Tibial nerve (tissue), 4 donors: ENCODE measurements at regions not wholly inside any gene's neighbourhood (a gene's known extent, or its start where the extent isn't known, plus 50 kb on each side); places are given as distances from the start of the nearest gene placed in this dataset.

ENCODE experiments used
- DNase-seq, 2 donors: peaks; one replicate each; pipeline ENCODE4 v3.0.0-alpha.2; 2019; ENCODE audit warnings: low spot score in 2 of 2
- H3K27ac ChIP-seq, 4 donors: fragments of 200-600 bp; sonication (generic) in 3 of 4; one replicate each; pipeline ENCODE4 v1.5.1; 2017 to 2019; ENCODE audit warnings: mild to moderate bottlenecking in 1 of 4
- H3K27me3 ChIP-seq, 2 donors: fragments of 200-600 bp; sonication (generic) in 1 of 2; one replicate each; pipeline versions ENCODE4 v1.5.1 to v1.6.0; 2017 to 2019
- H3K36me3 ChIP-seq, 3 donors: fragments of 200-600 bp; sonication (generic); one replicate each; pipeline ENCODE4 v1.5.1; 2018 to 2019
- H3K4me1 ChIP-seq, 4 donors: fragments of 200-600 bp; sonication (generic) in 3 of 4; one replicate each; pipeline ENCODE4 v1.5.1; 2017 to 2019
- H3K4me3 ChIP-seq, 4 donors: fragments of 200-600 bp; sonication (generic) in 3 of 4; one replicate each; pipeline ENCODE4 v1.5.1; 2017 to 2019; ENCODE audit warnings: mild to moderate bottlenecking in 1 of 4, moderate library complexity in 1 of 4
- H3K9me3 ChIP-seq, 4 donors: fragments of 200-600 bp; sonication (generic) in 3 of 4; one replicate each; pipeline ENCODE4 v1.5.1; 2017 to 2019
- CTCF ChIP-seq, 5 experiments: fragments of 200-600 bp in 3 of 5; fragments of 450-650 bp in 2 of 5; sonication (generic) in 3 of 5; IDR thresholded peaks; one replicate each; pipeline ENCODE4 v1.5.1; 2016 to 2019; ENCODE audit warnings: antibody characterized with exemption in 5 of 5, mild to moderate bottlenecking in 3 of 5, moderate library complexity in 2 of 5
- EP300 ChIP-seq, 2 donors: sonication (generic); formaldehyde crosslinking; IDR thresholded peaks; one replicate each; pipeline ENCODE4 v1.6.1; 2017; ENCODE audit warnings: antibody characterized with exemption in 2 of 2, mild to moderate bottlenecking in 1 of 2
- POLR2A ChIP-seq, 2 donors: fragments of 450-650 bp; IDR thresholded peaks; one replicate each; pipeline ENCODE4 v1.6.1; 2017; ENCODE audit warnings: antibody characterized with exemption in 2 of 2, mild to moderate bottlenecking in 2 of 2, moderate library complexity in 2 of 2
- WGBS, 2 donors: methylation state at CpG; one replicate each; pipeline ENCODE4 v1.1.5; 2018; 5-methylcytosine and 5-hydroxymethylcytosine counted together

DNA sequence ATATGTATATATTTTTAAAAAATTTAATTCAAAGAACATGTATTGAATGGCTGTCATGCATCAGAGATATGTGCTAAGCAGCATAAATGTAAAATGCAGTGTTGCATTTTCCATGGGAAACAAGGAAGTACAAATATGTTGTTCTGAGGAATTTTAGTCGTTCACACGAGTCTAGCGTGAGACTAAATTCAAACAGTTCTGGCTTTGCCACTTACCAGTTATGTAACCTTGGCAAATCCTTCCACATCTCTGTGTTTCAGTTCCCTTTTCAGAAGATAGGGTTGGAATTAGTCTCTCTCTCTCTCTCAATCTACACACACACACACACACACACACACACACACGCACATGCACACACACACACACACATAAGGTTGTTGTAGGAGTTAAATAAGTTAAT, 305.4 kb downstream of the UTRN start:
- Histone ChIP-seq H3K27ac (no peak overlapping the region), H3K9me3 (no peaks in the 10 kb centered on the region), H3K36me3 (peaks cover 0 to 10% (median 0%) of the 10 kb centered on the region in 3 donors), H3K4me1 (peaks cover 0 to 55% (median 6%) of the 10 kb centered on the region in 4 donors), H3K27me3 (no peaks in the 10 kb centered on the region), H3K4me3 (no peak overlapping the region)
- no peak for TF ChIP-seq POLR2A (IDR thresholded peaks at IDR 0.05)
- TF ChIP-seq EP300 (IDR thresholded peaks at IDR 0.05): peak in 1 of 2 donors; percentile 62
- 60 to 64% methylated on average over 4 of the region's 4 CpGs for WGBS, 2 donors
- DNase-seq: no peak

DNA sequence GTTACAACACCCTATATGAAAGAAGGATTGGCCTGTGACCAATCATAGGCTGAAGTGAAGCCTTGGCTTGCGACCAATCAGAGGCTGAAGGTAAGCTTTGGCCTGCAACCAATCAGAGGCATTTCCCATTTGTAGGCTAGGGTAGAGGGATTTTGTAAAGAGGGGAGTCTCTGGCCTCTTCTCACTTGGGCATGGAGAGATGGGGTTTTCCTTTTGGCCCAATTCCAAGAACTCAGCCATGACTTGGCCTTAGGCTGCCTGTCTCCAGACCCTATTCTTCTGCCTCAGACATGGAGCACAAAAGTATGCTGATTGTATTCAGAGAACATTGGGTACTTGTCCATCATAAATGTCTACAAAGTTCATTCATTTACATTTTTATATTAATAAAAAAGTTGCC, 308.3 kb downstream of the UTRN start:
- no peaks in the 10 kb centered on the region for H3K9me3 ChIP-seq

GRCh38 chr6:144594585-144594984, 309.4 kb downstream of the UTRN start:
- TF ChIP-seq POLR2A (IDR thresholded peaks at IDR 0.05) (no peak), CTCF (IDR thresholded peaks at IDR 0.05) (no peak), EP300 (IDR thresholded peaks at IDR 0.05) (no peak)
- H3K4me3 ChIP-seq: no peak overlapping the region
- peaks cover 0 to 27% (median 4%) of the 10 kb centered on the region in 4 donors for H3K4me1 ChIP-seq
- no peak overlapping the region for H3K27ac ChIP-seq
- whole genome bisulfite sequencing, 2 donors: 73 to 81% methylated on average over 1 of the region's 1 CpG
- H3K9me3 ChIP-seq: no peaks in the 10 kb centered on the region
- H3K27me3 ChIP-seq: no peaks in the 10 kb centered on the region
- peaks cover 0 to 11% (median 0%) of the 10 kb centered on the region in 3 donors for H3K36me3 ChIP-seq
- DNase-seq: no peak

More for the DNA sequence above, 308.3 kb downstream of the UTRN start:
- Histone ChIP-seq H3K36me3 (peaks cover 0 to 10% (median 0%) of the 10 kb centered on the region in 3 donors), H3K27ac (no peak overlapping the region), H3K4me3 (no peak overlapping the region), H3K27me3 (no peaks in the 10 kb centered on the region), H3K4me1 (peaks cover 0 to 39% (median 6%) of the 10 kb centered on the region in 4 donors)
- WGBS, 2 donors: 94 to 100% methylated on average over 1 of the region's 1 CpG
- no peak for DNase-seq
- TF ChIP-seq POLR2A (IDR thresholded peaks at IDR 0.05) (no peak), EP300 (IDR thresholded peaks at IDR 0.05) (no peak), CTCF (IDR thresholded peaks at IDR 0.05) (no peak)

DNA sequence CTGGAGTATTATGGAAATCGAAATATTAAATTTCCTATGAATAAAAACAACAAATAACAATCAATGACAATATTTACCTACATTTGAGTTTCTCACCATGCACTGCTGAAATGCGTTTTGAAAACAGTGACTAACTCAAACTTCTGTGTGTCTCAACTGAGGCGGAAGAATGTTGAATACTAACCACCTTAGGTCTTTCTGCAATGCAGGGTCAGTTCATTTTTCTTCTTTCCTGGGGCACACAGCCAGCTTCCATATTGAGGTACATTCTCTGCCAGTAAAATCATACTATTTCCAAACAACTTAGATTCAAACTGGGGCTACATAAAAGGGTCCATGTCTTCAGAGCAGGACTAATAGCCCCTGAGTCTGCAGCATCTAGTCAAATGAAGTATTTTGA, 310.1 kb downstream of the UTRN start:
- peaks cover 0 to 23% (median 4%) of the 10 kb centered on the region in 4 donors for H3K4me1 ChIP-seq
- peaks cover 0 to 4% (median 0%) of the 10 kb centered on the region in 4 donors for H3K9me3 ChIP-seq
- H3K27me3 ChIP-seq: no peaks in the 10 kb centered on the region
- WGBS, 2 donors: 58 to 92% methylated on average over 3 of the region's 3 CpGs
- no peak overlapping the region for H3K27ac ChIP-seq
- peaks cover 0 to 18% (median 0%) of the 10 kb centered on the region in 3 donors for H3K36me3 ChIP-seq
- no peak for TF ChIP-seq POLR2A (IDR thresholded peaks at IDR 0.05)
- TF ChIP-seq EP300 (IDR thresholded peaks at IDR 0.05): no peak
- no peak for TF ChIP-seq CTCF (IDR thresholded peaks at IDR 0.05)
- DNase-seq: no peak
- no peak overlapping the region for H3K4me3 ChIP-seq

GRCh38 chr6:144597511-144597910, 312.4 kb downstream of the UTRN start:
- H3K27ac ChIP-seq: no peak overlapping the region

More at GRCh38 chr6:144597511-144597910, 312.4 kb downstream of the UTRN start:
- peaks cover 0 to 29% (median 0%) of the 10 kb centered on the region in 3 donors for H3K36me3 ChIP-seq
- no peak overlapping the region for H3K4me3 ChIP-seq
- peaks cover 0 to 18% (median 4%) of the 10 kb centered on the region in 4 donors for H3K4me1 ChIP-seq
- peaks cover 0 to 13% (median 0%) of the 10 kb centered on the region in 4 donors for H3K9me3 ChIP-seq
- H3K27me3 ChIP-seq: no peaks in the 10 kb centered on the region
- no peak for DNase-seq
- no peak for TF ChIP-seq POLR2A (IDR thresholded peaks at IDR 0.05)
- no peak for TF ChIP-seq EP300 (IDR thresholded peaks at IDR 0.05)
- no peak for TF ChIP-seq CTCF (IDR thresholded peaks at IDR 0.05)
